Mesendoderm (in vitro differentiated cells): ENCODE measurements at regions not wholly inside any gene's neighbourhood (a gene's known extent, or its start where the extent isn't known, plus 50 kb on each side); places are given as distances from the start of the nearest gene placed in this dataset.

Source experiments
- DNase-seq: peaks from one replicate; pipeline ENCODE4 v3.0.0; 2013
- H2AK5ac ChIP-seq: 2 replicates; pipeline ENCODE4 v1.6.1; 2013; ENCODE audit warnings: low read length, inconsistent platforms
- H2BK120ac ChIP-seq: 2 replicates; pipeline ENCODE4 v1.6.1; 2013; ENCODE audit warnings: low read depth, mild to moderate bottlenecking, low read length, moderate library complexity, mixed read lengths
- H2BK15ac ChIP-seq: replicated peaks from 2 replicates; pipeline ENCODE4 v1.6.1; 2013; ENCODE audit warnings: low read depth, mild to moderate bottlenecking, moderate library complexity
- H2BK5ac ChIP-seq: 2 replicates; pipeline ENCODE4 v1.6.1; 2013; ENCODE audit warnings: low read length, inconsistent platforms
- H3K18ac ChIP-seq: 2 replicates; pipeline ENCODE4 v1.6.1; 2013; ENCODE audit warnings: mild to moderate bottlenecking, low read length, mixed read lengths
- H3K23ac ChIP-seq: one replicate; pipeline ENCODE4 v1.6.1; 2013; ENCODE audit warnings: low read length
- H3K27ac ChIP-seq: 2 replicates; pipeline ENCODE4 v1.5.1; 2013; ENCODE audit warnings: low read depth, mild to moderate bottlenecking, inconsistent platforms, low read length, moderate library complexity
- H3K27me3 ChIP-seq: 2 replicates; pipeline ENCODE4 v1.6.1; 2013; ENCODE audit warnings: low read length, control low read depth, mild to moderate bottlenecking, inconsistent platforms; ENCODE audit not compliant: insufficient read depth, poor library complexity
- H3K36me3 ChIP-seq: 2 replicates; pipeline ENCODE4 v1.6.1; 2013; ENCODE audit warnings: low read length, inconsistent platforms; ENCODE audit not compliant: control insufficient read depth, insufficient read depth
- H3K4ac ChIP-seq: one replicate; pipeline ENCODE4 v1.6.1; 2013; ENCODE audit warnings: low read depth, mild to moderate bottlenecking, low read length, moderate library complexity
- H3K4me1 ChIP-seq: 2 replicates; pipeline ENCODE4 v1.6.1; 2013; ENCODE audit warnings: low read depth, low read length, inconsistent platforms; ENCODE audit not compliant: control insufficient read depth
- H3K4me2 ChIP-seq: 2 replicates; pipeline ENCODE4 v1.6.1; 2013; ENCODE audit warnings: low read length
- H3K4me3 ChIP-seq: 2 replicates; pipeline ENCODE4 v1.5.1; 2013; ENCODE audit warnings: mild to moderate bottlenecking, low read length
- H3K56ac ChIP-seq: one replicate; pipeline ENCODE4 v1.6.1; 2013; ENCODE audit warnings: low read length
- H3K79me1 ChIP-seq: 2 replicates; pipeline ENCODE4 v1.6.1; 2013; ENCODE audit warnings: low read length, inconsistent platforms
- H3K79me2 ChIP-seq: 2 replicates; pipeline ENCODE4 v1.6.1; 2013; ENCODE audit warnings: mild to moderate bottlenecking, low read length; ENCODE audit not compliant: control insufficient read depth, insufficient read depth
- H3K9ac ChIP-seq: 2 replicates; pipeline ENCODE4 v1.6.1; 2013; ENCODE audit warnings: low read length, inconsistent platforms
- H4K5ac ChIP-seq: one replicate; pipeline ENCODE4 v1.6.1; 2013; ENCODE audit warnings: low read length
- H4K8ac ChIP-seq: one replicate; pipeline ENCODE4 v1.6.1; 2013; ENCODE audit warnings: low read depth, mild to moderate bottlenecking, control low read depth, low read length, moderate library complexity
- WGBS: extraction: QIAGEN DNeasy Blood & Tissue Kit; methylation state at CpG from one replicate; pipeline ENCODE4 v1.1.7; 2013; ENCODE audit warnings: low lambda C conversion rate, missing lambda C conversion rate; ENCODE audit not compliant: insufficient coverage; ENCODE audit errors: extremely low coverage; 5-methylcytosine and 5-hydroxymethylcytosine counted together

DNA sequence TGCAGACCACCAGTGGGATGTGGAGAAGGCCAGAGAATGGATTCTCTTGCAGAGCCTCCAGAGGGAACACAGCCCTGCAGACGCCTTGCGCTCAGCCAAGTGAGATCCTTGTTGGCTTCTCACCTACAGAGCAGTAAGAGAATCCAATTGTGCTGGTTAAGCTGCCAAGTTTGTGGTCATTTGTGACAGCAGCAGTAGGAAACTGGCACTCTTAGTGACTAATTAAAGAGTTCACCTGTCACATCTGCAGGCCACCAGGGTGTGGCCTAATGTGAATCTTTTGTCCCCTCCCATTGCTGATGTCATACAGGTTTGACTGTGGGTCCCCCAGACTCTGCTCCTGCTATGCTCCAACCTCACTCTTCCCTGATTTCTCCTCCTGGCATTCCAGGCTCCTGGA is 235.9 kb downstream of the TFCP2L1 start:
- Histone ChIP-seq H3K4ac (no peak overlapping the region), H3K79me2 (no peaks in the 10 kb centered on the region), H3K27ac (no peak overlapping the region), H2BK5ac (no peak overlapping the region), H3K4me2 (no peak overlapping the region), H2AK5ac (no peak overlapping the region), H4K5ac (no peak overlapping the region), H4K8ac (no peak overlapping the region), H3K56ac (no peak overlapping the region), H2BK15ac (no peak overlapping the region), H2BK120ac (no peak overlapping the region), H3K9ac (no peak overlapping the region), H3K23ac (no peak overlapping the region), H3K27me3 (no peaks in the 10 kb centered on the region), H3K4me1 (no peaks in the 10 kb centered on the region), H3K79me1 (no peaks in the 10 kb centered on the region), H3K18ac (no peak overlapping the region), H3K4me3 (no peak overlapping the region), H3K36me3 (no peaks in the 10 kb centered on the region)
- WGBS = no CpG with 5 or more reads among the region's 2 CpGs
- DNase-seq = no peak

DNA sequence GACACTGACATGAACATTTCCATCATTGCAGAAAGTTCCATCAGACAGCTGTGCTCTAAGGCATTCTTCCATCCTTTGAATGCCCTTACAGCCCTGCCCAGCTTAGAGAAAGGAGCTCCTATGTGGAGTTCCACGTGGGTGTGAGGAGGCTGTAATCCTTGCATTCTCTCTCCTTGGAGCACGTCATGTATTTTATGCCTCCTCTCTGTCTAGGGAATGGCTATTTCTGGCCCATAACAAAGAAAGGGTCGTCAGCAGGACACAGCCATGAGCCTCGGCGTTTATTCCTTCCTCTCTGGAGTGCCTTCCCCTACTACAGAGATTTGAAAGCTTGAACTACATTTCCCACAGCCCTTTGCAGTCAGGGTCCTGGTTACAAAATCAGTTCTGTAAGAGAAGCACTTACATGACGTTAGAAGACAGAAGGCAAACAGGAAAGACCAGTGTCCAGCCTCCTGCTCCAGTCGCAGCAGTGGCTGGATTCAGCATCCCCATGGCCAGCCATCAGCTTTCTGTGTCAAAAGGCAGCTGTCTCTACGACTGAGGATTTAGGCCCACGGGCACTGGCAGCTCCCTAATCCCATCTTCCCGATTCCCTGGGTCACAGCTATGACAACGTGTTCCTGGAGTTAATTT is 234.9 kb downstream of the TFCP2L1 start:
- no peaks in the 10 kb centered on the region for H3K4me1 ChIP-seq
- no peak for DNase-seq
- H3K27ac ChIP-seq = no peak overlapping the region
- H4K5ac ChIP-seq = no peak overlapping the region
- no peaks in the 10 kb centered on the region for H3K27me3 ChIP-seq
- H3K9ac ChIP-seq = no peak overlapping the region
- no peak overlapping the region for H4K8ac ChIP-seq
- no peak overlapping the region for H3K4me3 ChIP-seq
- no peak overlapping the region for H2BK120ac ChIP-seq
- H3K79me1 ChIP-seq = no peaks in the 10 kb centered on the region
- H2BK15ac ChIP-seq = no peak overlapping the region
- H3K4ac ChIP-seq = no peak overlapping the region
- no peak overlapping the region for H2AK5ac ChIP-seq
- H3K4me2 ChIP-seq = no peak overlapping the region
- no peak overlapping the region for H3K56ac ChIP-seq
- H3K18ac ChIP-seq = no peak overlapping the region
- no peaks in the 10 kb centered on the region for H3K79me2 ChIP-seq
- H3K23ac ChIP-seq = no peak overlapping the region
- H2BK5ac ChIP-seq = no peak overlapping the region
- H3K36me3 ChIP-seq = no peaks in the 10 kb centered on the region
- no CpG with 5 or more reads among the region's 11 CpGs for WGBS

DNA sequence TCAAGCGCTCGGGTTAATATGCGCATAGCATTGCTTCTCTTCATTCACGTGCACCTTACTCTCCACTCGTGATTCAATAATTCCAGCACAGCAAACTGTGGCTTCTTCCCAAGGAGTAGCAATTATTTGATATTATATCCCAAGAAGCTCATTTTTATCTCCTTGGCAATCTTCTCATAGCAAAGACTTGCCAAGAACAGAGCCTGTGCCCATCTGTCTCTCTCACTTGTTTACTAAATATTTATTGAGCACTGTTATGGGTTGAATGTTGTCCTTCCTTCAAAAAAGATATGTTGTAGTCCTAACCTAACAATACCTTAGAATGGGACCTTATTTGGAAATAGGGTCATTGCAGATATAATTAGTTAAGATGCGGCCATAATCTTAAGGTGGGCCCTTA is 233.7 kb downstream of the TFCP2L1 start:
- no peak overlapping the region for H2BK5ac ChIP-seq
- H2BK120ac ChIP-seq = no peak overlapping the region
- no peak overlapping the region for H2BK15ac ChIP-seq
- no peak overlapping the region for H4K5ac ChIP-seq
- H3K36me3 ChIP-seq = no peaks in the 10 kb centered on the region
- H3K79me1 ChIP-seq = no peaks in the 10 kb centered on the region
- no peak overlapping the region for H3K9ac ChIP-seq
- H3K4ac ChIP-seq = no peak overlapping the region
- no peaks in the 10 kb centered on the region for H3K79me2 ChIP-seq
- no peak overlapping the region for H3K4me2 ChIP-seq
- WGBS = no CpG with 5 or more reads among the region's 6 CpGs
- no peak overlapping the region for H3K56ac ChIP-seq
- no peak overlapping the region for H3K4me3 ChIP-seq
- no peak overlapping the region for H3K27ac ChIP-seq
- H4K8ac ChIP-seq = no peak overlapping the region
- no peak for DNase-seq
- no peak overlapping the region for H3K18ac ChIP-seq
- no peaks in the 10 kb centered on the region for H3K27me3 ChIP-seq
- no peaks in the 10 kb centered on the region for H3K4me1 ChIP-seq
- H2AK5ac ChIP-seq = no peak overlapping the region
- H3K23ac ChIP-seq = no peak overlapping the region

DNA sequence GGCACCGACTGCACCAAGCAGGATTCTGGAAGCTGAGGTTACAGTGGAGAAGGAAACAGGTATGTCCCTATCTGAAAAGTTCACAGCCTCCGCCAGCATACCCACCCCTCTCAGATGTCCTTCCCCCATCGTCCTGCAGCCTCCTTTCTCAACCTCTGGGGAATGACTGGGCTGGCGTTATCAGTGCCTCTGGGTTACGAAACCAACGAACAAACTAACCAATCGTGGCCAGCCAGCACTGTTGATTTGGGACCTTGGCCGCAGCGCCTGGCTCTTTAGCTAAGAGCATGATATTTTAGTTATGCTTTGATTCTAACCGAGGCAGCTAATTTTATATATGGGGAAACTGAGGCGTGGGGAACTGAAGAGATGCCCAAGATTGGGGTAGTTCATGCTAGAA is 233.0 kb downstream of the TFCP2L1 start:
- Histone ChIP-seq H3K27ac (no peak overlapping the region), H2BK15ac (no peak overlapping the region), H3K56ac (no peak overlapping the region), H4K8ac (no peak overlapping the region), H3K23ac (no peak overlapping the region), H2BK120ac (no peak overlapping the region), H3K4ac (no peak overlapping the region), H3K4me3 (no peak overlapping the region), H4K5ac (no peak overlapping the region), H2AK5ac (no peak overlapping the region), H3K36me3 (no peaks in the 10 kb centered on the region), H3K4me2 (no peak overlapping the region), H2BK5ac (no peak overlapping the region), H3K79me1 (no peaks in the 10 kb centered on the region), H3K18ac (no peak overlapping the region), H3K27me3 (no peaks in the 10 kb centered on the region), H3K79me2 (no peaks in the 10 kb centered on the region), H3K4me1 (no peaks in the 10 kb centered on the region), H3K9ac (no peak overlapping the region)
- DNase-seq = no peak
- WGBS = no CpG with 5 or more reads among the region's 11 CpGs

DNA sequence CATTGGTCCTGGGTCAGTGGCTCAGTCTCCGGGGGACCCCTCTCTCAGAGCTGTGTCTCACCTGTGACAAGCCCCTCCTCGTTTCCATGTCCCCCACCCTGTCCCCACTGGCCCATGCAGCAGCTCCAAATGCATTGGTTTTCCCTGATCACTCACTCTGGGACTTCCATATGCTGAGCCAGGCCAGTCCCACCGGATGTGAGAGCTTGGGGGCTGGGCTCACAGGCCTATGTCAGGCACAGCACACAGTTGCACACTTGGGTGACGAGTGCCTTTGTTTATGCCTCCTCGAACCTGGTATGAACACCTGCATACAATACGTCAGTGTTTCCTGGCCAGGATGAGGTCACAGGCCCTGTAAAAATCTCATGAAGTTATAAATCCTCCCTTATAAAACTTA is 232.5 kb downstream of the TFCP2L1 start:
- Histone ChIP-seq H3K23ac (no peak overlapping the region), H3K4me2 (no peak overlapping the region), H3K18ac (no peak overlapping the region), H3K36me3 (no peaks in the 10 kb centered on the region), H2BK5ac (no peak overlapping the region), H2BK15ac (no peak overlapping the region), H3K79me2 (no peaks in the 10 kb centered on the region), H2BK120ac (no peak overlapping the region), H2AK5ac (no peak overlapping the region), H3K4me1 (no peaks in the 10 kb centered on the region), H3K27ac (no peak overlapping the region), H3K27me3 (no peaks in the 10 kb centered on the region), H3K4ac (no peak overlapping the region), H4K5ac (no peak overlapping the region), H3K79me1 (no peaks in the 10 kb centered on the region), H3K9ac (no peak overlapping the region), H3K56ac (no peak overlapping the region), H4K8ac (no peak overlapping the region), H3K4me3 (no peak overlapping the region)
- WGBS = no CpG with 5 or more reads among the region's 6 CpGs
- DNase-seq = no peak

DNA sequence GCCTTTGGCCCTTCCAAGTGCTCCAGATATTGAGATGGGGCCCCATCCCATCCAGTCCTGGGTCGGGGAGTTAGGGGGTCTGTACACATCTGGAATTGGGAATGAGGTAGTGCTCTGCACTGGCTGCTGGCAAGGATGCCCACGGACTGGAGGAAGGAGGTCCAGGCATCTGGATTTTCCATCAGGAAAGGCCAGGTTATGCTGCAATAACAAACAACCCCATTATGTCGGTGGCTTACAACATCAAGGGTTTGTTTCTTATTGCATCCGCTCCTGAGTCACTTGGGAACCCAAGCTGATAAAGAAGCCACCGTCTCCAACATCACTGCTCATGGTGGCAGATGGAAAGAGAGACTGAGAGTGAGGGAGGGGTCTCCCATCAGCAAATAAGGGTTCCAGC is 229.9 kb downstream of the TFCP2L1 start:
- H3K18ac ChIP-seq = no peak overlapping the region
- no CpG with 5 or more reads among the region's 5 CpGs for WGBS
- no peak overlapping the region for H2BK5ac ChIP-seq
- H3K36me3 ChIP-seq = no peaks in the 10 kb centered on the region
- H4K8ac ChIP-seq = no peak overlapping the region
- H3K9ac ChIP-seq = no peak overlapping the region
- DNase-seq = no peak
- H3K4ac ChIP-seq = no peak overlapping the region
- H2AK5ac ChIP-seq = no peak overlapping the region
- no peaks in the 10 kb centered on the region for H3K79me1 ChIP-seq
- no peaks in the 10 kb centered on the region for H3K4me1 ChIP-seq
- H2BK15ac ChIP-seq = no peak overlapping the region
- no peak overlapping the region for H3K27ac ChIP-seq
- H3K79me2 ChIP-seq = no peaks in the 10 kb centered on the region
- no peak overlapping the region for H2BK120ac ChIP-seq
- H3K4me2 ChIP-seq = no peak overlapping the region
- no peak overlapping the region for H4K5ac ChIP-seq
- no peak overlapping the region for H3K4me3 ChIP-seq
- H3K23ac ChIP-seq = no peak overlapping the region
- no peaks in the 10 kb centered on the region for H3K27me3 ChIP-seq
- no peak overlapping the region for H3K56ac ChIP-seq
